ENCODE measurements at regions not wholly inside any gene's neighbourhood (a gene's known extent, or its start where the extent isn't known, plus 50 kb on each side); places are given as distances from the start of the nearest gene placed in this dataset.

DNA sequence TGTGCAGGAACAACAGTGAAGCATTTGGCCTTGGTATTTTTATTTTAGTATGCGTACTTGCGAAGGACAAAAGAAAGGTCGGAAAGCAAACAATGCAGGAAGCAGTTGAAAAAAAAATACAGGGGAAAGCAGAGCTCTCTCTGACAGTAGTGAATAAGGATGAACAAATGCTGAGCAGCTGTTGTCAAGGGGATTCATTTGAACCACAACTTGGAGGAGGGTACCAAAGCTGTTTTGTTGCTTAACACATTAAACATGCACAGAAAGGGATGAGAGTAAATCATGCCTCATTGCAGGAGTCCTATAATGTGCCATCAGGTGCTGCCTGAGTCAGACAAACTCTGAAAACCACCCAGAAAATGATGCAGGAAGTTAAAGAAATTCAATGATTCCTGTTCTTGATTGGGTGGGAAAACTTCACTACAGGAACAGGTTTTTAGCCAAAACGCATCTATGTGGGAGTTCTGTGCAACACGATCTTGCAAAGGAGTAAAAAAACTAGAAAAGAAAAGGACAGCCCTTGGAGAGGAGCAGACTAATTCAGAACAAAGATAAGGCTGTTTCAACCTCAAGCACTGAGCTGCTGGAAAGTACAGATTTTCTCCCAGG lies 2113.5 kb downstream of the LRRC4C start:
- no peak for TF ChIP-seq POLR2AphosphoS5 (IDR thresholded peaks at IDR 0.05)
- TF ChIP-seq, protein P1, sequence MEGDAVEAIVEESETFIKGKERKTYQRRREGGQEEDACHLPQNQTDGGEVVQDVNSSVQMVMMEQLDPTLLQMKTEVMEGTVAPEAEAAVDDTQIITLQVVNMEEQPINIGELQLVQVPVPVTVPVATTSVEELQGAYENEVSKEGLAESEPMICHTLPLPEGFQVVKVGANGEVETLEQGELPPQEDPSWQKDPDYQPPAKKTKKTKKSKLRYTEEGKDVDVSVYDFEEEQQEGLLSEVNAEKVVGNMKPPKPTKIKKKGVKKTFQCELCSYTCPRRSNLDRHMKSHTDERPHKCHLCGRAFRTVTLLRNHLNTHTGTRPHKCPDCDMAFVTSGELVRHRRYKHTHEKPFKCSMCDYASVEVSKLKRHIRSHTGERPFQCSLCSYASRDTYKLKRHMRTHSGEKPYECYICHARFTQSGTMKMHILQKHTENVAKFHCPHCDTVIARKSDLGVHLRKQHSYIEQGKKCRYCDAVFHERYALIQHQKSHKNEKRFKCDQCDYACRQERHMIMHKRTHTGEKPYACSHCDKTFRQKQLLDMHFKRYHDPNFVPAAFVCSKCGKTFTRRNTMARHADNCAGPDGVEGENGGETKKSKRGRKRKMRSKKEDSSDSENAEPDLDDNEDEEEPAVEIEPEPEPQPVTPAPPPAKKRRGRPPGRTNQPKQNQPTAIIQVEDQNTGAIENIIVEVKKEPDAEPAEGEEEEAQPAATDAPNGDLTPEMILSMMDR (IDR thresholded peaks at IDR 0.05) = no peak
